ENCODE measurements at regions not wholly inside any gene's neighbourhood (a gene's known extent, or its start where the extent isn't known, plus 50 kb on each side); places are given as distances from the start of the nearest gene placed in this dataset.

GRCh38 chr15:62475591-62475990, 310.5 kb upstream of the C2CD4B start:
- no peak for DNase-seq

- no peak for DNase-seq
Measured at GRCh38 chr15:62476163-62476562, 311.1 kb upstream of the C2CD4B start.

- no peak for DNase-seq
Measured at GRCh38 chr15:62477929-62478328, 312.8 kb upstream of the C2CD4B start.

GRCh38 chr15:62482785-62483429, 317.8 kb upstream of the C2CD4B start:
- DNase-seq = no peak

GRCh38 chr15:62483814-62484213, 318.7 kb upstream of the C2CD4B start:
- DNase-seq = no peak

- DNase-seq = no peak
Measured at GRCh38 chr15:62485170-62485720, 320.2 kb upstream of the C2CD4B start.

- no peak for DNase-seq
Measured at GRCh38 chr15:62486041-62486440, 321.0 kb upstream of the C2CD4B start.

- DNase-seq = no peak
Measured at GRCh38 chr15:62488387-62488786, 323.3 kb upstream of the C2CD4B start.

GRCh38 chr15:62491642-62492041, 326.6 kb upstream of the C2CD4B start:
- no peak for DNase-seq

- DNase-seq = no peak
Measured at GRCh38 chr15:62492900-62493299, 327.8 kb upstream of the C2CD4B start.

GRCh38 chr15:62494197-62494596, 329.1 kb upstream of the C2CD4B start:
- no peak for DNase-seq

- DNase-seq = no peak
Measured at GRCh38 chr15:62495670-62496614, 330.9 kb upstream of the C2CD4B start.

- no peak for DNase-seq
Measured at GRCh38 chr15:62497356-62497755, 332.3 kb upstream of the C2CD4B start.

- DNase-seq = no peak
Measured at GRCh38 chr15:62498278-62498677, 333.2 kb upstream of the C2CD4B start.

GRCh38 chr15:62498712-62499111, 333.6 kb upstream of the C2CD4B start:
- DNase-seq = no peak

- DNase-seq = no peak
Measured at GRCh38 chr15:62500325-62500724, 335.2 kb upstream of the C2CD4B start.

GRCh38 chr15:62502451-62502850, 337.4 kb upstream of the C2CD4B start:
- DNase-seq = no peak

- DNase-seq = no peak
Measured at GRCh38 chr15:62503451-62503850, 338.4 kb upstream of the C2CD4B start.

- no peak for DNase-seq
Measured at GRCh38 chr15:62505762-62506161, 340.7 kb upstream of the C2CD4B start.

GRCh38 chr15:62506217-62506805, 341.2 kb upstream of the C2CD4B start:
- DNase-seq = no peak

- DNase-seq = no peak
Measured at GRCh38 chr15:62509395-62509958, 344.4 kb upstream of the C2CD4B start.

- DNase-seq = no peak
Measured at GRCh38 chr15:62510791-62511190, 345.7 kb upstream of the C2CD4B start.

GRCh38 chr15:62512904-62513303, 347.8 kb upstream of the C2CD4B start:
- DNase-seq = no peak
